ENCODE measurements at regions not wholly inside any gene's neighbourhood (a gene's known extent, or its start where the extent isn't known, plus 50 kb on each side); places are given as distances from the start of the nearest gene placed in this dataset.
A peak's percentile ranks its signal among the peaks of the same experiment; 100 is the strongest.

GRCh38 chr10:60717852-60718251 lies 60.4 kb upstream of the CDK1 start:
- H3K4me3 ChIP-seq, result no peak overlapping the region
- no peak overlapping the region for H3K4me2 ChIP-seq (ENCODE audit: insufficient read depth, low read length)
- FAIRE-seq (no peak), ATAC-seq (peak; percentile 54; the same call in 1 of the 3 replicates), DNase-seq (ENCODE audit: extremely low read depth in 1 of 4, low spot score in 3 of 4) (peak in 1 of 4 experiments; percentile 3)
- intact Hi-C loops (cut with micrococcal nuclease), result no loop called here
- no peak overlapping the region for H3K9ac ChIP-seq (ENCODE audit: insufficient read depth in 1 of 2, low read depth in 2 of 2, low read length in 2 of 2)
- H4K20me1 ChIP-seq (replicated peaks; ENCODE audit: control insufficient read depth, insufficient read depth, low read length), result no peaks in the 10 kb centered on the region
- TF ChIP-seq KAT8 (IDR thresholded peaks at IDR 0.05; ENCODE audit: low read depth) (no peak), POLR2A (conservative IDR thresholded peaks at IDR 0.05) (no peak), RAD21 (CRISPR knock-in tag; conservative IDR thresholded peaks at IDR 0.05 in 1 of 2, IDR thresholded peaks at IDR 0.05 in 1 of 2) (no peak), SOX6 (IDR thresholded peaks at IDR 0.05) (no peak), ZNF655 (CRISPR knock-in tag; IDR thresholded peaks at IDR 0.05) (no peak), RCOR1 (IDR thresholded peaks at IDR 0.05; ENCODE audit: borderline replicate concordance in 1 of 2, low read depth in 2 of 2, low read length in 2 of 2) (peak in 1 of 2 experiments; percentile 65; a peak in 1 of 4 replicates), HDAC8 (tag; IDR thresholded peaks at IDR 0.05) (no peak), ZNF316 (IDR thresholded peaks at IDR 0.05) (no peak), SRF (CRISPR knock-in tag; IDR thresholded peaks at IDR 0.05) (peak in 1 of 2 experiments; percentile 95; a peak in 2 of 4 replicates), PHF21A (IDR thresholded peaks at IDR 0.05; ENCODE audit: borderline replicate concordance, low read depth) (peak; percentile 77; the same call in 1 of the 2 replicates), SETDB1 (IDR thresholded peaks at IDR 0.05; ENCODE audit: low read length) (no peak), JUN (IDR thresholded peaks at IDR 0.05; ENCODE audit: borderline replicate concordance, low read depth, low read length) (no peak), JUN (CRISPR knock-in tag; IDR thresholded peaks at IDR 0.05; ENCODE audit: borderline replicate concordance) (no peak), ZNF436 (CRISPR knock-in tag; IDR thresholded peaks at IDR 0.05) (no peak), TAF7 (tag; IDR thresholded peaks at IDR 0.05) (no peak), PHF8 (IDR thresholded peaks at IDR 0.05; ENCODE audit: borderline replicate concordance, low read length) (no peak), CBFA2T2 (conservative IDR thresholded peaks at IDR 0.05) (no peak)
- TF ChIP-seq, protein P1, sequence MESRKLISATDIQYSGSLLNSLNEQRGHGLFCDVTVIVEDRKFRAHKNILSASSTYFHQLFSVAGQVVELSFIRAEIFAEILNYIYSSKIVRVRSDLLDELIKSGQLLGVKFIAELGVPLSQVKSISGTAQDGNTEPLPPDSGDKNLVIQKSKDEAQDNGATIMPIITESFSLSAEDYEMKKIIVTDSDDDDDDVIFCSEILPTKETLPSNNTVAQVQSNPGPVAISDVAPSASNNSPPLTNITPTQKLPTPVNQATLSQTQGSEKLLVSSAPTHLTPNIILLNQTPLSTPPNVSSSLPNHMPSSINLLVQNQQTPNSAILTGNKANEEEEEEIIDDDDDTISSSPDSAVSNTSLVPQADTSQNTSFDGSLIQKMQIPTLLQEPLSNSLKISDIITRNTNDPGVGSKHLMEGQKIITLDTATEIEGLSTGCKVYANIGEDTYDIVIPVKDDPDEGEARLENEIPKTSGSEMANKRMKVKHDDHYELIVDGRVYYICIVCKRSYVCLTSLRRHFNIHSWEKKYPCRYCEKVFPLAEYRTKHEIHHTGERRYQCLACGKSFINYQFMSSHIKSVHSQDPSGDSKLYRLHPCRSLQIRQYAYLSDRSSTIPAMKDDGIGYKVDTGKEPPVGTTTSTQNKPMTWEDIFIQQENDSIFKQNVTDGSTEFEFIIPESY (CRISPR knock-in tag; IDR thresholded peaks at IDR 0.05), result no peak
- TF ChIP-seq, protein P2, sequence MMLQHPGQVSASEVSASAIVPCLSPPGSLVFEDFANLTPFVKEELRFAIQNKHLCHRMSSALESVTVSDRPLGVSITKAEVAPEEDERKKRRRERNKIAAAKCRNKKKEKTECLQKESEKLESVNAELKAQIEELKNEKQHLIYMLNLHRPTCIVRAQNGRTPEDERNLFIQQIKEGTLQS (IDR thresholded peaks at IDR 0.05), result no peak
- TF ChIP-seq, protein P2 (CRISPR knock-in tag; conservative IDR thresholded peaks at IDR 0.05), result no peak
- H3K9me1 ChIP-seq (ENCODE audit: control insufficient read depth, insufficient read depth, low read length), result no peaks in the 10 kb centered on the region
- ChIA-PET POLR2A (no interaction called here), CTCF (ENCODE audit: low intra/inter-chr PET ratio) (interaction anchor here (0.6 kb wide), 1 partner anchor 950 kb away, joined by 3 read pairs; no protein-coding TSS in a partner anchor)
- no peaks in the 10 kb centered on the region for H3K27me3 ChIP-seq (ENCODE audit: control insufficient read depth in 2 of 2, insufficient read depth in 2 of 2, low read length in 2 of 2)
- no TSS peak for BruUV-seq (replicated peaks)
- H3K4me1 ChIP-seq (replicated peaks in 1 of 2; ENCODE audit: control insufficient read depth in 2 of 2, insufficient read depth in 2 of 2, low read length in 2 of 2), result no peaks in the 10 kb centered on the region
- H3K27ac ChIP-seq (ENCODE audit: extremely low read depth, low read depth, low read length), result no peak overlapping the region
- no peak overlapping the region for H2AFZ ChIP-seq (ENCODE audit: low read depth, low read length)
- no peaks in the 10 kb centered on the region for H3K9me3 ChIP-seq (replicated peaks; ENCODE audit: control insufficient read depth, insufficient read depth, low read depth, low read length)
- H3K79me2 ChIP-seq (ENCODE audit: control insufficient read depth, insufficient read depth, low read length), result no peaks in the 10 kb centered on the region
- no peaks in the 10 kb centered on the region for H3K36me3 ChIP-seq (ENCODE audit: control insufficient read depth, insufficient read depth, low read length)
- in situ Hi-C loops (cut with MboI), result no loop called here
